Ovary (tissue), 3 donors: ENCODE measurements at regions not wholly inside any gene's neighbourhood (a gene's known extent, or its start where the extent isn't known, plus 50 kb on each side); places are given as distances from the start of the nearest gene placed in this dataset.

Experiments
- CTCF ChIP-seq, 3 donors: fragments of 450-650 bp in 2 of 3; fragments of 200-600 bp in 1 of 3; IDR thresholded peaks; one replicate each; pipeline versions ENCODE4 v1.5.1 to v1.8.0; 2016 to 2022; ENCODE audit warnings: antibody characterized with exemption in 3 of 3, mild to moderate bottlenecking in 1 of 3
- EP300 ChIP-seq: sonication (generic); formaldehyde crosslinking; IDR thresholded peaks from one replicate; pipeline ENCODE4 v1.6.1; 2017; ENCODE audit warnings: antibody characterized with exemption
- POLR2A ChIP-seq: fragments of 450-650 bp; IDR thresholded peaks from one replicate; pipeline ENCODE4 v1.6.1; 2017; ENCODE audit warnings: antibody characterized with exemption, mild to moderate bottlenecking, moderate library complexity
- donor health status: DM: no; HTN: no; CAD: no.

GRCh38 chr1:61028136-61028535 lies 54.2 kb upstream of the NFIA start:
- TF ChIP-seq CTCF (IDR thresholded peaks at IDR 0.05) (no peak), EP300 (no peak), POLR2A (no peak)
